K562 (cell line): ENCODE measurements at regions not wholly inside any gene's neighbourhood (a gene's known extent, or its start where the extent isn't known, plus 50 kb on each side); places are given as distances from the start of the nearest gene placed in this dataset.

Source experiments
- ATAC-seq: fragments of 200-7000 bp; cut with Tn5 transposase; 3 replicates; pipeline ENCODE4 v1.9.1; 2020; ENCODE audit warnings: moderate library complexity
- BruUV-seq: library from RNA; stranded (reverse); fragments of 400-500 nt; replicated peaks from 2 replicates; lab custom pipeline; 2021; lab: Mats Ljungman, UMichigan
- CTCF ChIA-PET: fragments of 300-600 bp; formaldehyde crosslinking; extraction: SDS; loops from one replicate; lab custom pipeline; 2021; ENCODE audit warnings: low intra/inter-chr PET ratio; lab: Yijun Ruan, JAX
- POLR2A ChIA-PET: fragments of 300-600, 350-650 bp; sonication (Branson Sonifier 250); formaldehyde crosslinking; extraction: SDS; loops from one replicate; lab custom pipeline; 2021; ENCODE audit warnings: antibody characterized with exemption, inconsistent platforms; lab: Yijun Ruan, JAX
- DNase-seq, 4 experiments: peaks; one replicate each; pipeline versions ENCODE4 v3.0.0 to v3.0.0-alpha.2; 2011 to 2018; ENCODE audit warnings: low spot score in 3 of 4, mixed read lengths in 3 of 4; ENCODE audit errors: extremely low read depth in 1 of 4
- FAIRE-seq: peaks from 2 replicates; lab custom pipeline; 2011; peaks lifted over from hg19 to GRCh38; lab: Jason Lieb, UNC
- H2AFZ ChIP-seq: 2 replicates; pipeline ENCODE4 v1.6.0; 2011; ENCODE audit warnings: low read depth, low read length, control low read depth, inconsistent platforms
- H3K27ac ChIP-seq: fragments of 200-600 bp; 3 replicates; pipeline ENCODE4 v1.8.0; 2011; ENCODE audit warnings: low read depth, mild to moderate bottlenecking, control low read depth, inconsistent platforms, low read length, moderate library complexity, mixed read lengths; ENCODE audit errors: extremely low read depth
- H3K27me3 ChIP-seq, 2 experiments: fragments of 300-600 bp in 1 of 2; 2 replicates in 1 of 2; 3 replicates in 1 of 2; pipeline versions ENCODE4 v1.6.0 to v1.8.0; 2011; ENCODE audit warnings: inconsistent platforms in 2 of 2, low read length in 2 of 2, mild to moderate bottlenecking in 1 of 2, mixed read lengths in 1 of 2, moderate library complexity in 1 of 2; ENCODE audit not compliant: control insufficient read depth in 2 of 2, insufficient read depth in 2 of 2
- H3K36me3 ChIP-seq: fragments of 300-600 bp; 3 replicates; pipeline ENCODE4 v1.8.0; 2011; ENCODE audit warnings: mild to moderate bottlenecking, low read length, inconsistent platforms; ENCODE audit not compliant: control insufficient read depth, insufficient read depth
- H3K4me1 ChIP-seq, 2 experiments: fragments of 200-600 bp in 1 of 2; replicated peaks in 1 of 2; 2 replicates in 1 of 2; 3 replicates in 1 of 2; pipeline versions ENCODE4 v1.5.1 to v1.8.0; 2011; ENCODE audit warnings: inconsistent platforms in 2 of 2, low read length in 2 of 2, mild to moderate bottlenecking in 1 of 2, mixed read lengths in 1 of 2, moderate library complexity in 1 of 2; ENCODE audit not compliant: control insufficient read depth in 2 of 2, insufficient read depth in 2 of 2
- H3K4me2 ChIP-seq: 2 replicates; pipeline ENCODE4 v1.6.1; 2011; ENCODE audit warnings: low read length, control low read depth, inconsistent platforms, mixed read lengths; ENCODE audit not compliant: insufficient read depth
- H3K4me3 ChIP-seq: fragments of 200-600 bp; sonication (generic), shearing (Covaris generic); 2 replicates; pipeline ENCODE4 v1.5.1; 2016; ENCODE audit warnings: control low read depth, inconsistent platforms
- H3K79me2 ChIP-seq: fragments of 200-600 bp; 3 replicates; pipeline ENCODE4 v1.8.0; 2011; ENCODE audit warnings: low read length, inconsistent platforms; ENCODE audit not compliant: control insufficient read depth, insufficient read depth
- H3K9ac ChIP-seq, 2 experiments: 2 replicates each; pipeline versions ENCODE4 v1.6.0 to v1.6.1; 2011; ENCODE audit warnings: low read depth in 2 of 2, low read length in 2 of 2, control low read depth in 1 of 2, inconsistent platforms in 1 of 2, mild to moderate bottlenecking in 1 of 2, mixed read lengths in 1 of 2; ENCODE audit not compliant: insufficient read depth in 1 of 2
- H3K9me1 ChIP-seq: one replicate; pipeline ENCODE4 v1.6.0; 2011; ENCODE audit warnings: inconsistent platforms, mild to moderate bottlenecking, low read length, moderate library complexity; ENCODE audit not compliant: control insufficient read depth, insufficient read depth
- H3K9me3 ChIP-seq: replicated peaks from 2 replicates; pipeline ENCODE4 v1.5.1; 2011; ENCODE audit warnings: low read depth, low read length, inconsistent platforms; ENCODE audit not compliant: control insufficient read depth, insufficient read depth
- H4K20me1 ChIP-seq: replicated peaks from 2 replicates; pipeline ENCODE4 v1.6.1; 2011; ENCODE audit warnings: low read length, inconsistent platforms, mixed read lengths; ENCODE audit not compliant: control insufficient read depth, insufficient read depth
- FOXA3 ChIP-seq, 2 experiments: fragments of 450-650 bp in 1 of 2; sonication (generic) in 1 of 2; formaldehyde crosslinking; IDR thresholded peaks in 1 of 2; conservative IDR thresholded peaks in 1 of 2; 2 replicates each; pipeline versions ENCODE4 v1.4.0 to v1.8.0; 2020 to 2022; ENCODE audit warnings: mild to moderate bottlenecking in 2 of 2, missing genetic modification reagents in 1 of 2
- GATAD2A ChIP-seq: fragments of 450-650 bp; IDR thresholded peaks from 2 replicates; pipeline ENCODE4 v1.6.1; 2017
- IRF2 ChIP-seq: sonication (generic); formaldehyde crosslinking; IDR thresholded peaks from 2 replicates; pipeline ENCODE4 v1.8.1; 2022; ENCODE audit warnings: mild to moderate bottlenecking, missing genetic modification reagents
- NR2C1 ChIP-seq, 2 experiments: fragments of 450-650 bp; IDR thresholded peaks; 2 replicates each; pipeline ENCODE4 v1.6.1; 2017; ENCODE audit warnings: mild to moderate bottlenecking in 2 of 2, antibody characterized with exemption in 1 of 2, inconsistent platforms in 1 of 2, missing compliant biosample characterization in 1 of 2, missing genetic modification characterization in 1 of 2
- SIRT6 ChIP-seq: IDR thresholded peaks from one replicate; pipeline ENCODE4 v1.6.1; 2012; ENCODE audit warnings: low read depth, mild to moderate bottlenecking, control low read depth, inconsistent platforms, low read length, moderate library complexity
- SMAD1 ChIP-seq: fragments of 150-350 bp; IDR thresholded peaks from 2 replicates; pipeline ENCODE4 v1.6.1; 2014; ENCODE audit warnings: low read length, low read depth; ENCODE audit not compliant: partially characterized antibody
- ZNF507 ChIP-seq: conservative IDR thresholded peaks from 2 replicates; pipeline ENCODE4 v1.6.1; 2017; ENCODE audit warnings: missing genetic modification characterization, missing compliant biosample characterization
- WGBS: fragments of 100-300 bp; shearing (Covaris generic); methylation state at CpG from one replicate; pipeline ENCODE4 v1.1.6; 2016; ENCODE audit warnings: low coverage, mixed read lengths; ENCODE audit not compliant: insufficient coverage; ENCODE audit errors: missing lambda C conversion rate; 5-methylcytosine and 5-hydroxymethylcytosine counted together
- in situ Hi-C: fragments of 300-500 bp; cut with MboI; formaldehyde crosslinking; loops from 4 replicates; pipeline ENCODE4 v1.15.0; 2018; ENCODE audit warnings: inconsistent platforms, mixed read lengths
- intact Hi-C: fragments of 100-400 bp; cut with micrococcal nuclease; formaldehyde crosslinking; loops from 2 replicates; pipeline ENCODE4 v1.14.2; 2022
- TF ChIP-seq, protein P1 (sequence below), 2 experiments: IDR thresholded peaks; 2 replicates each; pipeline ENCODE4 v1.6.1; 2012; ENCODE audit warnings: improper control_type of control experiment in 2 of 2, low read depth in 2 of 2, low read length in 2 of 2, borderline replicate concordance in 1 of 2
- TF ChIP-seq, protein P2 (sequence below): fragments of 450-650 bp; IDR thresholded peaks from 2 replicates; pipeline ENCODE4 v1.7.1; 2018; ENCODE audit warnings: mild to moderate bottlenecking, low read depth; ENCODE audit not compliant: partially characterized antibody

DNA sequence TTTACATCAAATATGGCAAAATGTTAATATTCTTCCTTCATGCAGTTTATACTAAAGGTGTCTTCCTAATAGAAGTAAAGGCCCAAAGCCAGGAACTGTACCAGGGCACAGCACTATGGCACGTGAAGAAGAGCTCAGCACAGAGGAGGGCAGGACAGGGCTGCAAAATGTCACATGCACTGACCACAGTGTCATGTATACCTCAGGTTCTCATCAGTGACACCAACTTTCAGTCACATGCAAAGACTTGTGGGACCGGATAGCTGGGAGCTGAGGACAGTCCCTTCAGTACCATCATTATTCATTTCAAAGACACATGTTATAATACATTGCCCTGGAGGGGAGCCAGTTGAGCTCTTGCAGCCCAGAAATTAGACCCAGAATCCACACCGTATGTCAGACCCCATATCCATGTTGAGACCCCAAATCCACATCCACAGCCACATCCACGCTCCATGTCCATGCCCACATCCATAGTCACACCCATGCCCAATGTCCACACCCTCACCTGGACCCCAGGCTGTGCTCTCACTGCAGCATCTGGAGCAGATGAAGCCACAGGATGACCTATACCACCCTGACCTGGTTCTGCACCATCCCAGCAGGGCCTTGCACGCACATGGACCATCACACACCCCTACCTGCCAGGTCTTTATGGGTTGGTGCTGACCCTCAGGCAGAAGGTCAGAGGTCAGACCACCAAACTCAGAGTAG is 111.8 kb downstream of the TUBA3C start:
- POLR2A ChIA-PET = no interaction called here
- 3% methylated on average over 4 of the region's 5 CpGs for WGBS
- no peaks in the 10 kb centered on the region for H3K4me1 ChIP-seq
- in situ Hi-C loops (no loop called here), intact Hi-C loops (loop anchor here (10.0 kb wide), 2 partner anchors 55 to 615 kb away; no protein-coding TSS in a partner anchor)
- CTCF ChIA-PET = no interaction called here
- TF ChIP-seq SMAD1 (no peak), NR2C1 (IDR thresholded peaks at IDR 0.05) (no peak), NR2C1 (tag; IDR thresholded peaks at IDR 0.05) (no peak), SIRT6 (no peak), FOXA3 (CRISPR knock-in tag; conservative IDR thresholded peaks at IDR 0.05 in 1 of 2, IDR thresholded peaks at IDR 0.05 in 1 of 2) (no peak), GATAD2A (no peak), ZNF507 (tag) (no peak), IRF2 (CRISPR knock-in tag) (no peak)
- TF ChIP-seq, protein P1, sequence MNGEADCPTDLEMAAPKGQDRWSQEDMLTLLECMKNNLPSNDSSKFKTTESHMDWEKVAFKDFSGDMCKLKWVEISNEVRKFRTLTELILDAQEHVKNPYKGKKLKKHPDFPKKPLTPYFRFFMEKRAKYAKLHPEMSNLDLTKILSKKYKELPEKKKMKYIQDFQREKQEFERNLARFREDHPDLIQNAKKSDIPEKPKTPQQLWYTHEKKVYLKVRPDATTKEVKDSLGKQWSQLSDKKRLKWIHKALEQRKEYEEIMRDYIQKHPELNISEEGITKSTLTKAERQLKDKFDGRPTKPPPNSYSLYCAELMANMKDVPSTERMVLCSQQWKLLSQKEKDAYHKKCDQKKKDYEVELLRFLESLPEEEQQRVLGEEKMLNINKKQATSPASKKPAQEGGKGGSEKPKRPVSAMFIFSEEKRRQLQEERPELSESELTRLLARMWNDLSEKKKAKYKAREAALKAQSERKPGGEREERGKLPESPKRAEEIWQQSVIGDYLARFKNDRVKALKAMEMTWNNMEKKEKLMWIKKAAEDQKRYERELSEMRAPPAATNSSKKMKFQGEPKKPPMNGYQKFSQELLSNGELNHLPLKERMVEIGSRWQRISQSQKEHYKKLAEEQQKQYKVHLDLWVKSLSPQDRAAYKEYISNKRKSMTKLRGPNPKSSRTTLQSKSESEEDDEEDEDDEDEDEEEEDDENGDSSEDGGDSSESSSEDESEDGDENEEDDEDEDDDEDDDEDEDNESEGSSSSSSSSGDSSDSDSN (IDR thresholded peaks at IDR 0.05; ENCODE audit: borderline replicate concordance in 1 of 2, low read depth in 2 of 2, low read length in 2 of 2) = no peak
- TF ChIP-seq, protein P2, sequence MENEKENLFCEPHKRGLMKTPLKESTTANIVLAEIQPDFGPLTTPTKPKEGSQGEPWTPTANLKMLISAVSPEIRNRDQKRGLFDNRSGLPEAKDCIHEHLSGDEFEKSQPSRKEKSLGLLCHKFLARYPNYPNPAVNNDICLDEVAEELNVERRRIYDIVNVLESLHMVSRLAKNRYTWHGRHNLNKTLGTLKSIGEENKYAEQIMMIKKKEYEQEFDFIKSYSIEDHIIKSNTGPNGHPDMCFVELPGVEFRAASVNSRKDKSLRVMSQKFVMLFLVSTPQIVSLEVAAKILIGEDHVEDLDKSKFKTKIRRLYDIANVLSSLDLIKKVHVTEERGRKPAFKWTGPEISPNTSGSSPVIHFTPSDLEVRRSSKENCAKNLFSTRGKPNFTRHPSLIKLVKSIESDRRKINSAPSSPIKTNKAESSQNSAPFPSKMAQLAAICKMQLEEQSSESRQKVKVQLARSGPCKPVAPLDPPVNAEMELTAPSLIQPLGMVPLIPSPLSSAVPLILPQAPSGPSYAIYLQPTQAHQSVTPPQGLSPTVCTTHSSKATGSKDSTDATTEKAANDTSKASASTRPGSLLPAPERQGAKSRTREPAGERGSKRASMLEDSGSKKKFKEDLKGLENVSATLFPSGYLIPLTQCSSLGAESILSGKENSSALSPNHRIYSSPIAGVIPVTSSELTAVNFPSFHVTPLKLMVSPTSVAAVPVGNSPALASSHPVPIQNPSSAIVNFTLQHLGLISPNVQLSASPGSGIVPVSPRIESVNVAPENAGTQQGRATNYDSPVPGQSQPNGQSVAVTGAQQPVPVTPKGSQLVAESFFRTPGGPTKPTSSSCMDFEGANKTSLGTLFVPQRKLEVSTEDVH = no peak
- no TSS peak for BruUV-seq
- ATAC-seq (no peak), DNase-seq (no peak), FAIRE-seq (peak; percentile 70)
- no peaks in the 10 kb centered on the region for H3K36me3 ChIP-seq
- no peak overlapping the region for H3K9ac ChIP-seq
- no peak overlapping the region for H3K4me3 ChIP-seq
- H3K79me2 ChIP-seq = no peaks in the 10 kb centered on the region
- no peaks in the 10 kb centered on the region for H3K27me3 ChIP-seq
- H3K4me2 ChIP-seq = no peak overlapping the region
- no peaks in the 10 kb centered on the region for H3K9me3 ChIP-seq
- no peak overlapping the region for H3K27ac ChIP-seq
- H4K20me1 ChIP-seq = no peaks in the 10 kb centered on the region
- H3K9me1 ChIP-seq = no peaks in the 10 kb centered on the region
- H2AFZ ChIP-seq = no peak overlapping the region
